HEK293 (cell line): ENCODE measurements at regions not wholly inside any gene's neighbourhood (a gene's known extent, or its start where the extent isn't known, plus 50 kb on each side); places are given as distances from the start of the nearest gene placed in this dataset.

Source experiments
- CTCF ChIA-PET: fragments of 350-600 bp; formaldehyde crosslinking; extraction: SDS; loops from one replicate; lab custom pipeline; 2021; ENCODE audit warnings: antibody characterized with exemption; lab: Yijun Ruan, JAX
- POLR2A ChIA-PET: fragments of 300-600 bp; formaldehyde crosslinking; extraction: SDS; loops from one replicate; lab custom pipeline; 2020; ENCODE audit warnings: antibody characterized with exemption, inconsistent platforms; lab: Yijun Ruan, JAX
- H3K27ac ChIP-seq: fragments of 200-500 bp; sonication (Bioruptor generic); 2 replicates; pipeline ENCODE4 v1.5.1; 2014; ENCODE audit warnings: low read depth, low read length, control low read depth, inconsistent platforms; ENCODE audit errors: extremely low read depth
- H3K36me3 ChIP-seq, 2 experiments: fragments of 200-500 bp in 1 of 2; sonication (Bioruptor generic) in 1 of 2; 1 replicate in 1 of 2; 2 replicates in 1 of 2; pipeline ENCODE4 v1.5.1; 2014 to 2017; ENCODE audit warnings: inconsistent platforms in 2 of 2, low read length in 2 of 2; ENCODE audit not compliant: control insufficient read depth in 2 of 2, insufficient read depth in 1 of 2
- H3K4me1 ChIP-seq: fragments of 200-500 bp; sonication (Bioruptor generic); 2 replicates; pipeline ENCODE4 v1.5.1; 2014; ENCODE audit warnings: mild to moderate bottlenecking, low read length, inconsistent platforms; ENCODE audit not compliant: control insufficient read depth, insufficient read depth
- H3K4me3 ChIP-seq: 2 replicates; pipeline ENCODE4 v1.5.1; 2011; ENCODE audit warnings: low read depth, mild to moderate bottlenecking, control low read depth, low read length, moderate library complexity
- H3K9me3 ChIP-seq: fragments of 200-500 bp; sonication (Bioruptor generic); 2 replicates; pipeline ENCODE4 v1.5.1; 2014; ENCODE audit warnings: low read depth, low read length, inconsistent platforms; ENCODE audit not compliant: control insufficient read depth, insufficient read depth
- BCL11B ChIP-seq: fragments of 450-650 bp; formaldehyde crosslinking; IDR thresholded peaks from 2 replicates; pipeline ENCODE4 v1.5.1; 2016; ENCODE audit warnings: low read depth, missing biosample characterization, missing genetic modification characterization
- KLF1 ChIP-seq: fragments of 450-650 bp; formaldehyde crosslinking; IDR thresholded peaks from 2 replicates; pipeline ENCODE4 v1.5.1; 2016; ENCODE audit warnings: missing biosample characterization, missing genetic modification characterization
- TCF7L2 ChIP-seq: IDR thresholded peaks from 2 replicates; pipeline ENCODE4 v1.6.1; 2011; ENCODE audit warnings: low read depth, mild to moderate bottlenecking, inconsistent platforms, low read length, moderate library complexity, borderline replicate concordance
- TRIM28 ChIP-seq: IDR thresholded peaks from 2 replicates; pipeline ENCODE4 v1.6.1; 2011; ENCODE audit warnings: low read length, control low read depth, borderline replicate concordance
- YY1 ChIP-seq: fragments of 450-650 bp; formaldehyde crosslinking; IDR thresholded peaks from 2 replicates; pipeline ENCODE4 v1.5.1; 2018; ENCODE audit warnings: missing biosample characterization, missing genetic modification characterization
- ZNF350 ChIP-seq: fragments of 450-650 bp; formaldehyde crosslinking; IDR thresholded peaks from 2 replicates; pipeline ENCODE4 v1.5.0; 2017; ENCODE audit warnings: missing biosample characterization, mild to moderate bottlenecking, missing genetic modification characterization
- ZNF48 ChIP-seq: fragments of 450-650 bp; formaldehyde crosslinking; IDR thresholded peaks from 2 replicates; pipeline ENCODE4 v1.5.1; 2016; ENCODE audit warnings: missing biosample characterization, missing genetic modification characterization
- ZNF555 ChIP-seq: fragments of 450-650 bp; formaldehyde crosslinking; conservative IDR thresholded peaks from 2 replicates; pipeline ENCODE4 v1.5.1; 2017; ENCODE audit warnings: missing biosample characterization, mild to moderate bottlenecking, missing genetic modification characterization, inconsistent platforms
- ZNF558 ChIP-seq: fragments of 450-650 bp; formaldehyde crosslinking; IDR thresholded peaks from 2 replicates; pipeline ENCODE4 v1.5.1; 2016; ENCODE audit warnings: missing biosample characterization, missing genetic modification characterization
- ZNF560 ChIP-seq: fragments of 450-650 bp; formaldehyde crosslinking; IDR thresholded peaks from 2 replicates; pipeline ENCODE4 v1.5.1; 2017; ENCODE audit warnings: missing biosample characterization, missing genetic modification characterization, borderline replicate concordance
- ZNF561 ChIP-seq: fragments of 450-650 bp; IDR thresholded peaks from 2 replicates; pipeline ENCODE4 v1.5.1; 2018; ENCODE audit warnings: missing biosample characterization, missing genetic modification characterization, borderline replicate concordance
- ZNF600 ChIP-seq: fragments of 450-650 bp; formaldehyde crosslinking; IDR thresholded peaks from 2 replicates; pipeline ENCODE4 v1.5.1; 2016; ENCODE audit warnings: missing biosample characterization, missing genetic modification characterization
- ZNF629 ChIP-seq: fragments of 450-650 bp; formaldehyde crosslinking; IDR thresholded peaks from 2 replicates; pipeline ENCODE4 v1.5.1; 2017; ENCODE audit warnings: missing biosample characterization, missing genetic modification characterization
- ZNF768 ChIP-seq: fragments of 450-650 bp; formaldehyde crosslinking; IDR thresholded peaks from 2 replicates; pipeline ENCODE4 v1.5.1; 2018; ENCODE audit warnings: missing biosample characterization, mild to moderate bottlenecking, missing genetic modification characterization
- ZNF777 ChIP-seq: fragments of 450-650 bp; formaldehyde crosslinking; IDR thresholded peaks from 2 replicates; pipeline ENCODE4 v1.5.1; 2017; ENCODE audit warnings: missing biosample characterization, missing genetic modification characterization, borderline replicate concordance
- TF ChIP-seq, protein P1 (sequence below): fragments of 450-650 bp; IDR thresholded peaks from 2 replicates; pipeline ENCODE4 v1.5.1; 2018; ENCODE audit warnings: missing biosample characterization, mild to moderate bottlenecking, missing genetic modification characterization
- TF ChIP-seq, protein P2 (sequence below): fragments of 450-650 bp; formaldehyde crosslinking; IDR thresholded peaks from 2 replicates; pipeline ENCODE4 v1.5.1; 2017; ENCODE audit warnings: missing biosample characterization, missing genetic modification characterization
- TF ChIP-seq, protein P3 (sequence below): fragments of 450-650 bp; formaldehyde crosslinking; IDR thresholded peaks from 2 replicates; pipeline ENCODE4 v1.5.1; 2016; ENCODE audit warnings: missing biosample characterization, missing genetic modification characterization

DNA sequence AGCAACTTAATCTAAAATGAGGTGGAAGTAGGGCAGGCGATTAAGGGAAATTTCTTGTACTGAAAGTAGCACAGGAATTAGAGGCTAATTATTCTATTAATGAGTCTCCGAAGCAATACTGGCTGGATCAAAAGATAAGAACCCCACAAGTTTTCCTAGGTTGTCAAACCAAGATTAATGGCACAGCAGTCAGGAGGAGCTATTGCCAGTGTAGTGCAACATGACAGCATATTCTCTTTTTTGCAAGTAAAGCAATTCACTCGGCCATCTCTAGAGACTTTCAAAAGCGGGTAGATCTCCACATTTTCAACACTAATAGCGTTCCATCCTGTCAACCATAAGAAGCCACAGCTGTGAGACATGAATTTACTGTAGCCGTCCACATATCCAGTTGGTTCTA lies 81.2 kb downstream of the CYB561 start:
- Histone ChIP-seq H3K36me3 (peaks cover 0 to 12% of the 10 kb centered on the region in 2 experiments; a peak in 1 of 3 replicates), H3K4me3 (no peak overlapping the region), H3K9me3 (no peaks in the 10 kb centered on the region)
- ChIA-PET POLR2A (no interaction called here), CTCF (interaction anchor here (0.7 kb wide), 1 partner anchor 9 kb away, joined by 4 read pairs; no protein-coding TSS in a partner anchor)
- no peak for TF ChIP-seq ZNF48 (tag by site-specific recombination)
- TF ChIP-seq, all 188 proteins: peak for 0
- H3K4me1 ChIP-seq: no peaks in the 10 kb centered on the region
- no peak overlapping the region for H3K27ac ChIP-seq

DNA sequence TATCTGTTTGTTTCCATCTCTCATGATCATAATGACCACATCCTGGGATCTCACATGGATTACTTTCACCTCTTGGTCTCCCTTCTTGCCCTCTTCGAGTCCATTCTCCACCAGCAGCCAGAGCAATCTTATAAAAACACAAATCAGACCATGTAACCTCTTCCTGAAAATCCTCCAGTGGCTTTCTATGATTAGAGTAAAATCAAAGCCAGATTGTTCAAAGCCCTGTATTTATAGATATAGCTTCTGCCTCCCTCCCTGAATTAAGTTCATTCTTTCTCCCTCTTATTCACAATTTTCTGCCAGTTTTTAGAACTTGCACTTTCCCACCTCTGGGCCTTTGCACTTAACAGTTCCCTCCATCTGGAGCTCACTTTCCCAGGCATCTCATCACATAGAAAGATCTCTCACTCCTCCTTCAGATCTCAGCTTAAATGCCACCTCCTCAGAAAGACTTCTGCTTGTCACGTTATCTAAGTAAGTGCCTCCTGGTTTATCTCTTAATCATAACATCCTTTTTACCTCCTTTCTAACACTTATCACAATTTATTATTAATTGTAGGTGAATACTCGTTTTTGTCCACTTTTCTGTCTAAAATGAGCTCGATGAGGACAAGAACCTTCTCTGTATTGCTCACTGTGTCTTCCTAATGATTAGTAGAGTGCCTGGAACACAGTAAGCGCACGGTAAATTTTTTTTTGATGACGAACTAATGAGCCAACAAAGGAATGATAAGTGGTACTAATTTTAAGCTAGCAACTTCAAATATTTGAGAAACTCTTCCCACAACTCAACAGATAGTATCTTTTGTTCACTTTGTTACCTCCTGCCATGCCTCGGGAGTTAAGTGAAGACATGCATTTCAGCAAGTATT lies 80.5 kb downstream of the CYB561 start:
- Histone ChIP-seq H3K4me1 (no peaks in the 10 kb centered on the region), H3K36me3 (peaks cover 0 to 12% of the 10 kb centered on the region in 2 experiments; a peak in 1 of 3 replicates), H3K27ac (no peak overlapping the region), H3K4me3 (no peak overlapping the region), H3K9me3 (no peaks in the 10 kb centered on the region)
- ChIA-PET POLR2A (no interaction called here), CTCF (interaction anchor here (0.6 to 1.0 kb wide), 4 partner anchors 9 to 288 kb away, joined by 3 to 4 read pairs (median 4); no protein-coding TSS in a partner anchor)
- TF ChIP-seq, protein P1, sequence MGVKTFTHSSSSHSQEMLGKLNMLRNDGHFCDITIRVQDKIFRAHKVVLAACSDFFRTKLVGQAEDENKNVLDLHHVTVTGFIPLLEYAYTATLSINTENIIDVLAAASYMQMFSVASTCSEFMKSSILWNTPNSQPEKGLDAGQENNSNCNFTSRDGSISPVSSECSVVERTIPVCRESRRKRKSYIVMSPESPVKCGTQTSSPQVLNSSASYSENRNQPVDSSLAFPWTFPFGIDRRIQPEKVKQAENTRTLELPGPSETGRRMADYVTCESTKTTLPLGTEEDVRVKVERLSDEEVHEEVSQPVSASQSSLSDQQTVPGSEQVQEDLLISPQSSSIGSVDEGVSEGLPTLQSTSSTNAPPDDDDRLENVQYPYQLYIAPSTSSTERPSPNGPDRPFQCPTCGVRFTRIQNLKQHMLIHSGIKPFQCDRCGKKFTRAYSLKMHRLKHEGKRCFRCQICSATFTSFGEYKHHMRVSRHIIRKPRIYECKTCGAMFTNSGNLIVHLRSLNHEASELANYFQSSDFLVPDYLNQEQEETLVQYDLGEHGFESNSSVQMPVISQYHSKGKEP (tag by site-specific recombination): no peak
- TF ChIP-seq ZNF768 (tag by site-specific recombination) (no peak), ZNF561 (tag by site-specific recombination) (no peak), ZNF777 (tag by site-specific recombination) (no peak), ZNF558 (no peak), ZNF350 (no peak), TCF7L2 (no peak), BCL11B (no peak), ZNF629 (tag by site-specific recombination) (no peak), ZNF600 (no peak), TRIM28 (no peak), ZNF555 (tag by site-specific recombination) (no peak), ZNF560 (tag by site-specific recombination) (no peak), KLF1 (no peak), YY1 (tag by site-specific recombination) (no peak)
- TF ChIP-seq, protein P2, sequence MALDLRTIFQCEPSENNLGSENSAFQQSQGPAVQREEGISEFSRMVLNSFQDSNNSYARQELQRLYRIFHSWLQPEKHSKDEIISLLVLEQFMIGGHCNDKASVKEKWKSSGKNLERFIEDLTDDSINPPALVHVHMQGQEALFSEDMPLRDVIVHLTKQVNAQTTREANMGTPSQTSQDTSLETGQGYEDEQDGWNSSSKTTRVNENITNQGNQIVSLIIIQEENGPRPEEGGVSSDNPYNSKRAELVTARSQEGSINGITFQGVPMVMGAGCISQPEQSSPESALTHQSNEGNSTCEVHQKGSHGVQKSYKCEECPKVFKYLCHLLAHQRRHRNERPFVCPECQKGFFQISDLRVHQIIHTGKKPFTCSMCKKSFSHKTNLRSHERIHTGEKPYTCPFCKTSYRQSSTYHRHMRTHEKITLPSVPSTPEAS (tag by site-specific recombination): no peak
- TF ChIP-seq, protein P3, sequence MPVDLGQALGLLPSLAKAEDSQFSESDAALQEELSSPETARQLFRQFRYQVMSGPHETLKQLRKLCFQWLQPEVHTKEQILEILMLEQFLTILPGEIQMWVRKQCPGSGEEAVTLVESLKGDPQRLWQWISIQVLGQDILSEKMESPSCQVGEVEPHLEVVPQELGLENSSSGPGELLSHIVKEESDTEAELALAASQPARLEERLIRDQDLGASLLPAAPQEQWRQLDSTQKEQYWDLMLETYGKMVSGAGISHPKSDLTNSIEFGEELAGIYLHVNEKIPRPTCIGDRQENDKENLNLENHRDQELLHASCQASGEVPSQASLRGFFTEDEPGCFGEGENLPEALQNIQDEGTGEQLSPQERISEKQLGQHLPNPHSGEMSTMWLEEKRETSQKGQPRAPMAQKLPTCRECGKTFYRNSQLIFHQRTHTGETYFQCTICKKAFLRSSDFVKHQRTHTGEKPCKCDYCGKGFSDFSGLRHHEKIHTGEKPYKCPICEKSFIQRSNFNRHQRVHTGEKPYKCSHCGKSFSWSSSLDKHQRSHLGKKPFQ (tag by site-specific recombination): no peak
